GM21390 (cell line): ENCODE measurements at regions not wholly inside any gene's neighbourhood (a gene's known extent, or its start where the extent isn't known, plus 50 kb on each side); places are given as distances from the start of the nearest gene placed in this dataset.
"Not testable (repeated sequence)": the region's sequence is repeated elsewhere in the genome, so short reads cannot be mapped to it uniquely, and the experiment has no call there.

ENCODE experiments used
- ATAC-seq: cut with Tn5 transposase; IDR thresholded peaks from one replicate; pipeline ENCODE4 v1.9.1; 2021; ENCODE audit not compliant: unreplicated experiment

- ATAC-seq, result no peak
Observed at GRCh38 chr4:137754652-137755471, 222.6 kb upstream of the PCDH18 start.

DNA sequence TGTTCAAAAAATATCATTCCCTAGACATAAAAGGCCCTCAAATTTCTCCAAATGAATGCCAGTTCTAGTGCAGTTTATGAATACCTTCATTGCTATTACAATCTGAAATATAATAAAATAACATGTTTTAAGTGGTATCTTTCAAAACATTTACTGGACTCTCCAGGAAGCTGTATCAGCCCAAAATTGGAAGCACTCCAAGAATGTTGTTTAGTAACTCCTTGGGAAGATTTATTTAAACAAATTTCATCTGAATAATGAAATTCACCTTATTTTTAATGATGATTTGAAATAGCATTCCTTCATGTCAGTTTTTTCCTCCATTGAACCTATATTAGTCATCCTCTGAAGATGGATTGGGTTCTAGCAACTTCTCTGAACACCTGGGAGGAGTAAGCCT, 217.2 kb upstream of the PCDH18 start:
- no peak for ATAC-seq

DNA sequence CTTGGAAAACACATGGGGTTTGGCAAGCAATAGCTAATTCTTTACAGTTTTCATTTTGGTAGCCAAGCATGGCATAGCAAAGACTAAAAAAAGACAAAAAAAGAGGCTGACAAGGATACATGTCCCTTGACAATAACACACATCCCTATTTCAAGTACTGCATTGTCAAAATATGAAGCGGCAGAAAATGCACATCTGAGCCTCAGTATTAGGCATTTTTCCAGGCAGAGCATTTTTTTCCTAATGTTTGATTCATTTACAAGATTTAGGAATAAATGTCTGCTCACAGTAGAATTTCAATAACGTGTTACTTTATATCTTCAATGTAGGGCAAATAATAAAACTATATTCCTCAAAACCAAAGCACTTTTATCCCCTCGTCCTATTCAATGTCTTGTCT, 216.3 kb upstream of the PCDH18 start:
- no peak for ATAC-seq

- no peak for ATAC-seq
Observed at GRCh38 chr4:137740141-137740540, 207.8 kb upstream of the PCDH18 start.

- no peak for ATAC-seq
Observed at GRCh38 chr4:137739391-137739790, 207.1 kb upstream of the PCDH18 start.

DNA sequence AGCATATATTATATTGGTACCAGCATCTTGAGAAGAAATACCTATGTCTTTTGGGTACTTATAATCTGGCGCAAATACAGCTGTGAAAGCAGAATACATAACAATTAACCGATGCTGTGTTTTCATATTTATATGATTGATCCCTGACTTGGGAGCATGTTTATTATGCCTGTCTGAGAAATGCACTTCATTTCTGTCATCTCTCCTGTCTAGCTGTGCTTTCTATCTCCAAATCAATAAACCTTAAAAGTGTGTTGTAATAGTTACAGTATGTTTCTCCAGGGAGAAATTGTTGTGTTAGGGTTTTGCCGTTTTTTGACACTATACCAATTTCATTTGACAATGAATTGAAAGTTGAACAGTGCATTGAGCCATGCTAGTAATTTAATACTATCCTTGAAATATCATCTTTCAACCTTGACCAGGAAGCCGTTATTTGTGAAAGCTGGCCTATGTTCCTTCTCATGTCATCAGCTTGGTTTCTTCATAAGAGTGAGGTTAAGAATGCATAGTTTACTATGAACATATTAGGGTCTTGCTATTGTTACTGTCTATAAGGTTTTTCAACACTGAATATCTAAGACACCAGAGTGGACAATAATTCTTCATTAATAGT, 206.2 kb upstream of the PCDH18 start:
- no peak for ATAC-seq

- ATAC-seq, result no peak
Observed at GRCh38 chr4:137735561-137736104, 203.3 kb upstream of the PCDH18 start.

DNA sequence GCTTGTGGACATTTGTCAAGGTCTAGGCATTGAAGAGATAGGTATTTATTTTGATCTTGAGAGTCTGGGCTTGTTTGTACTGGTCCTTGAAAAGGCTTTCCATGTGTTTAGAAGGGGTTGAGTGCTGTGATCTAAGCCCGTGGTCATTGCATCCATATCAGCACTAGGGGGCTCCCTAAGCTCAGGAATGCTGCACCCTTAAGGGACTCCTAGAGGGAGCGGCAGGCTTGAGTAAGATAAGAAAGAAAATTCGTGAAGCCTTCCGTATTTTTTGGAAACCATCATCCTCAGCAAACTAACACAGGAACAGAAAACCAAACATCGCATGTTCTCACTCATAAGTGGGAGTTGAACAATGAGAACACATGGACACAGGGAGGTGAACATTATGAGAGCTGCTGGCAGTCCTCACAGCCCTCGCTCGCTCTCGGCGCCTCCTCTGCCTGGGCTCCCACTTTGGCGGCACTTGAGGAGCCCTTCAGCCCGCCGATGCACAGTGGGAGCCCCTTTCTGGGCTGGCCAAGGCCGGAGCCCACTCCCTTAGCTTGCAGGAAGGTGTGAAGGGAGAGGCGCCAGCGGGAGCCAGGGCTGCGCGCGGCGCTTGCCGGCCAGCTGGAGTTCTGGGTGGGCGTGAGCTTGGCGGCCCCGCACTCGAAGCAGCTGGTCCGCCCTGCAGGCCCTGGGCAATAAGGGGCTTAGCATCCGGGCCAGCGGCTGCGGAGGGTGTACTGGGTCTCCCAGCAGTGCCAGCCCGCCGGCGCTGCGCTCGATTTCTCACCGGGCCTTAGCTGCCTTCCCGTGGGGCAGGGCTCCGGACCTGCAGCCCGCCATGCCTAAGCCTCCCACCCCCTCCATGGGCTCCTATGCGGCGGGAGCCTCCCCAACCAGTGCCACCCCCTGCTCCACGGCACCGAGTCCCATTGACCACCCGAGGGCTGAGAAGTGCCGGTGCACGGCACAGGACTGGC, 201.2 kb upstream of the PCDH18 start:
- not testable (repeated sequence) for ATAC-seq

DNA sequence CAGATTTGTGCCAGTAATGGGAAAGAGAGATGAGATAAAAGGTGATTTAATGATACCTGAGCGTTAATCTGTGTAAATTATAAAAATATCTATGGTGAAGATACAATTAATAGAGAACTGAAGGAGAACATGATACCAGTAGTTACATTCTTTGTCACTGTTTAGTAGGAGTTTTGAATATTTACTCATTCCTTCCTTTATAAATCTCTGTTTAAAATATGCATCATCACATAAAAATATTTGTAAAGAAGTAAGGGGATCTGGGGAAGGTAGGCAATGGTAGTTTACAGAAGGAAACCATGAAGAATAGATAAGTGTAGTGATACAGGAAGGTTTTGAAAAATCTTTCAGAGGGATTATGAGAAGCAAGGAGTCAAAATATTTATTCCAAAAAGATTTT, 190.6 kb upstream of the PCDH18 start:
- ATAC-seq, result no peak

- ATAC-seq, result no peak
Observed at GRCh38 chr4:137711502-137711901, 179.2 kb upstream of the PCDH18 start.

DNA sequence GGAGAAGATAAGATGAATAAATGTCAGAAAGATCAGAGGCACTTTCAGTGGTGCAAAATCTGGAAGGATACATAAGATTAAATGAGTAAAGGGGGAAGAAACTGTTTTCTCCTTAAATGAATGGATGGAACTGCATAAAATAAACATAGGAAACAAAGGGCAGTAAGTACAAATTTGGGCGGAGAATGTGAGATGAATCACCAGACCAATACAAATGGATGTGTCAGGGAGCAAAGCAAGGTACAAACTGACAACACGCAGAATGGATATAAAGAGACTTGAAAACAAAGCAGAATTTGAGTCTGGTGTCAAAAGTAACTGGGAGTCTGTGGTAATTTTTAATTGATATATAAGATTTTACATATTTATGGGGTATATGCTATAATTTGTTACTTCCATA, 175.3 kb upstream of the PCDH18 start:
- no peak for ATAC-seq

- no peak for ATAC-seq
Observed at GRCh38 chr4:137707102-137707620, 174.9 kb upstream of the PCDH18 start.

DNA sequence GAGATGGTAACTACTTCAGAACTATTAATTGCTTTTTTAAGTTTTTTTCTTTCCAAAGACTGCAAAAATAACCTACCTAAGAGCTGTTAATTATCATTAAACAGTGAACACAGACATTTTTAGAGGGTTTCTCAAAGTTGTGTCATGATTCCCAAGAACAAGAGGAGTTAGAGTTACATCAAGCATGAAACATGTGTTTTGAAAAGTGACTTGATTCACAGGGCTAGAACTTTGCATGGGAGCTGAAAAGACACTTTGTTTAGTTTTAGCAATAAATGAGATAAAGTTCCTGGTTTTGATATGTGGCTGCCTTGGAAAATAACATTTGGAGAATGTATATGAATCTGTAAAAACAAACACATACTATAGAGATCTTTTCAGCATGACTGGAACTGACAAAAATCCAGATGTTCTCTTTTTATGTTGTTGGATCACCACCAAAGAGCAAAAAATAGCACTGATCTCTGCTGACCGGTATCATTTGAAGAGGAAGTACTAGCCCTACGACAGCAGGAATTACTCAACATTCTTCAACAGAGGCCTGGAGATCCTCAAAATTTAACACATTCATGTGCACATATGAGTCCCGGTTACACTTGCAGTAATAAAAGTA, 173.0 kb upstream of the PCDH18 start:
- no peak for ATAC-seq

DNA sequence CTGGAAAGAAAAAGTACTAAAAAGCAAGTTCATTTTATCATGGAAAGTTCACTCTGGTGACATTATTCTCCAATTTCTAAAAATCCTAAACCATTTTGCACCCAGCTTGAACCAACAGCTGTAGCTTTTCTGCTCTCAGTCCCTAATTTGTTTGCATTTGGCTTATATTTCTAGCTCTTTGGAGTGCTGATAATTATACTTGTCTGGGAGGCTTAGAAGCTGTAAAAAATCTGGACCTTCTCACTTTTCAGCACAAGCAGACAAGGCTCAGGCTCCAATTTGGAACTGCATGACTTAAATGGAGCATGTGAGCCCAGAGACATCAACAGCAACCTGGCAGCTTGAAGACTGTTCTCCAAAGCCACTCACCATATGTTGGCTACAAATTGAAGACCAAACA, 170.9 kb upstream of the PCDH18 start:
- ATAC-seq, result no peak

- ATAC-seq, result no peak
Observed at GRCh38 chr4:137702512-137702911, 170.2 kb upstream of the PCDH18 start.

DNA sequence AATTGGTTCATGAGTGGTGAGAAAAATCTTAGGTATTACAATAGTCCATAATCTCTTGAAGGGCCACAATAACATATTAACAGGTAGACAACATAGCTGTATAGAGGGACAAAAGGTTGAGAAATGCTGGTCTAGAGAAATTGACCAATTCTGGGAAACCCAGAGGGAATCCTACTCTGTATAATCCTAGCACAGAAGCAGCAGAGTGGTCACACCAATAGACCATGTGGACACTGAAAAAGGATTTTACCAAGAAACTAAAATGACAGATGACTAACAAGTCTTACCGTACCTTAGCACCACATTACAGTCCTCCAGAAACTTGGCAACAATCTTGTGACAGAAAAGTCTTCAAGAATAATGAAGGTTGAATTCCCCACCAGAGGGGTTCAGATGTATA, 169.1 kb upstream of the PCDH18 start:
- no peak for ATAC-seq

GRCh38 chr4:137700751-137701150, 168.5 kb upstream of the PCDH18 start:
- ATAC-seq, result no peak

GRCh38 chr4:137700072-137700471, 167.8 kb upstream of the PCDH18 start:
- no peak for ATAC-seq

DNA sequence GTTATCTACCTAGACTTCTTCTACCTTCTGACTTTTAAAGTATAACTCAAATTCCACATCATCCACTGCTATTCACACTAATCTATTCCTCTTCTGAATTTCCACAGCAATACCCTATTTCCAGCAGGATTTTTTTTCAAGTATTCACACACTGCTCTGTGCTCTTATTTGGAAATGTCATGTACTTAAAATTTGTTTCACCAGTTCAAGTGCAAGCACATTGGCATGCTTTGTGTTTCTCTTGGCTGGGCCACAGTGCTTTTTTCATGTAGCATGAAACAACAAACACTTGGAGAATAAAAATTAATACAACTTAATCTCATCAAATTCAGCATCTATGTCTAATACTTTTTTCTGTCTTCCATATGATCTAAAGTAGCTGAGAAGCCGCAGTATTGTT, 161.8 kb upstream of the PCDH18 start:
- no peak for ATAC-seq

DNA sequence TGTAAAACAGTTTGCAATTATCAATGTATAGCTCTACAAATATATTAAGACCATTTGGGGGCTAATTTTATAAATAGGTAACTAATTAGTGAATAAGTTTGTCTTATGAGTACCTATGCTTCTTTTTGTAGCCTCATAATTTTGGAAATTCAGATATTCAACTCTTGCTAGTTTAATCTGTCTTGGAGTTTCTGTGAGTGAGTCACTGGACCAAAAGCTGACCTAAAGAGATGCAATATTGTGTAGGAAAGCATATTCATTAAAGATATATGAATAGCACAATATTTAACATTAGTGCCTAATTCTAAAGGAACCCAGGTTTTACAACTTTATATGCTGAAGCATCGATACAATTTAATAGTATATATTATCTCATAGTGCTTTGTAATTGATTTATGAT, 161.3 kb upstream of the PCDH18 start:
- no peak for ATAC-seq

DNA sequence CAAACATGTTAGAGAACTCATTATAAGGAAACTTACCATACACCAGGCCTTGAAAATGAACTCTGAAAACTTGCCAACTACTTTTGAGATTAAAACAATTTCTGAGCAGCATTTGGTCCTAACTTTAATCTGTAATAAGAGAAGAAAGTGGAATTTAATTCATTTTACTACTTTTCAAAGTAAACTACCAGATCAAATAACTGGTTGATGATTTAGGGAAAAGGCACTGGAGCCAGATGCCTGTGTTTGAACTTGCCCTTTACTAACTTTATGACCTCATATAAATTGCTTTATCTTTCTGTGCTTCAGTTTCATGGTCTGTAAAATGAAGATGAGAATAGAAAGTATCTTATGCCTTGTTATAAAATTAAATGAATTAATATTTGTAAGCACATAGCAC, 159.9 kb upstream of the PCDH18 start:
- no peak for ATAC-seq
